M059J (cell line): ENCODE measurements at regions not wholly inside any gene's neighbourhood (a gene's known extent, or its start where the extent isn't known, plus 50 kb on each side); places are given as distances from the start of the nearest gene placed in this dataset.

ENCODE experiments used
- DNase-seq: peaks from one replicate; pipeline ENCODE4 v3.0.0-alpha.2; 2012; ENCODE audit warnings: low read depth

DNA sequence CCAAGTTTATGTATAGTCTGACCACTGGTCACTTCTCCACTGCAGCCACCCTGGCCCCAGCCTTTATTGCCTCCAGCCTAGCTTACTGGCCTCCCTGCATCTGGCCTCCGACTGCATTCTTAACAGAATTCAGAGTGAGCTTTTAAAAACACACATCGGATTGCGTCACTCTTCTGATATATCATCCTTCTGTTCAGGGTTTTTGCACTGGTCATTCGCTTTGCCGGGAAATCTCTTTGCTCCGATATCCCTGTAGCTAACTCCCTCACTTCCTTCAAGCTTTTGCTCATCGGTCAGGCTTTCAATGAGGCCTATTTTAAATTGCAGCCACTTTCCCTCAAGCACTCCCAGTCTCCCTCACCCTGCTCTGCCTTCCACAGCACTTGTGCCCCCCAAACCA, 101.6 kb upstream of the DLX2 start:
- DNase-seq: no peak

DNA sequence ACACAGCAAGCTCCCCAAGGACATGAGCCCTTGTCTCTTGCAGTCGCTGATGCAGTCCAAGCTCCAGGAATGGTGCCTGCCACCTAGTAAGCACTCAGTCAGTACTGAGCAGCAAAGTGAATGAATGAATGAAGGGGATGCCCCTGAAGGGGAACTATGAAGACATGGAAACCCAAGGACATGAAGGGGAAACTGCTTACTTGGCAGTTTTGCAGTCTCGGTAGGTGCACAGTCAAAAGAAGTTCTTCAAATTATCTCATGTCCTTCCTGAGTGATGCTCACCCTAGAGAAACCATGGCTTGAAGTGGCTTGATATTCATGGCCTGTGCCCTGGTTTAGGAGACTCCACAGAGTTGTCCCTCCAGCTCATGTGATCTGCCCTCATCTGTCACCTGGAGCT, 102.1 kb upstream of the DLX2 start:
- DNase-seq: no peak

DNA sequence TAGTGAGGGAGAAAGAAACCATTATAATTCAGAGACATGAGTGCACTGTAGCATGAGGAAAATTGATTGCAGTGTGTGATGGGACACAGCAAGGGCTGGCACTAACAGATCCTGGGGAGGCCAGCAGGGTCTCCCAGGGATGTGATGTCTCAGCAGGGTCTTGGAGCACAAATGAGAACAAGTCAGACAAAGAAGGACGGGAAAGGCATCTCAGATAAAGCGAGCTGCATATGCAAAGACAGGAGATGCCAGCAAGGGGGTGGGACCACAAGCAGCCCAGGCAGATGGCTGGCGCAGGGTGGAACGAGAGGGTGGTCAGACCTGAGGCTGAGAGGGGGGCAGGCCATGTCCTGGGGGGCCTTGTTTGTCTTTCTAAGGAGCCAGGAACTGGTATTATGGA, 102.6 kb upstream of the DLX2 start:
- DNase-seq: no peak

DNA sequence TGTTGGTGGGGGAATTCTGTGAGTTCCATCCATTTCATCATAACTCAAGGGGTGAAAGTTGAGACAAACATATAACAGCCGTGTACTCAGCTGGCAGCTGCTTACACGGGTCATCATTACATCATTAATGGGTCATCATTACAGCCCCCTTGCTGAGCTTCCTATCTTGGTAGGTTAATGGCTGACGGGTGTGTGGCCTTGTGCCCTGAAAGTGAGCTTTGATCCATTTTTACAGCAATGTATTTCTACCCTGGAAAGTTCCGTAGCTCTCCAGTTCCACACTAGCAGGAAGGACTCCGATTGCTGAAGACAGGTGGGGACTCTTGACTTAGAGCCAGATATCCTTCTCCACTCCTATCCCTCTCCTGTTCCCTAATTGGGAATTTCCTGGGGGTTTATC, 105.2 kb upstream of the DLX2 start:
- no peak for DNase-seq

DNA sequence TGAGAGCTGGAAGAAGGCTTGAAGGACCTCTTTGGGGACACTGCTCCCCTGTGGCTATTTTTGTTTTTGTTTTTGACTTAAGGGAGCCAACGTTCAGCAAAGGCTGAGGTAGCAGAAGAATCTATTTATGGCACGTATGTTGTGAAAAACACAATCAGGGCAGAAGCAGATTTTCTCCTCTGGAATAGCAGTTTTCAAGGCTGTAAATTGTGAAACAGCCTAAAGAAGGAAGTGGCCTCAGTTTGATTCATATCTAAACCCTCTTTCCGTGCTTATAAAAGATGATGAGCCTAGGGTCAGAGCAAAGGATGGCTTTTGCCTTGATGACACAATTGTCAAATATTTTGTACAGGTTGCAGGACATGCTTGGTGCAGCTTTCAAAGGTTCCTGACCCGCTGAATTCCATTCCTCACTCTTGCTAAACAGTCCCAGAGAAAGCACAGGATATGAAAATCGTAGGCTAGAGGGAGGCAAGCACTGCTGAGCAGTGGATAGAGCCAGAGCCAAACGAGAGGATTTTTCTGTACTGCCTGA, 106.2 kb upstream of the DLX2 start:
- peak; percentile 86 for DNase-seq

DNA sequence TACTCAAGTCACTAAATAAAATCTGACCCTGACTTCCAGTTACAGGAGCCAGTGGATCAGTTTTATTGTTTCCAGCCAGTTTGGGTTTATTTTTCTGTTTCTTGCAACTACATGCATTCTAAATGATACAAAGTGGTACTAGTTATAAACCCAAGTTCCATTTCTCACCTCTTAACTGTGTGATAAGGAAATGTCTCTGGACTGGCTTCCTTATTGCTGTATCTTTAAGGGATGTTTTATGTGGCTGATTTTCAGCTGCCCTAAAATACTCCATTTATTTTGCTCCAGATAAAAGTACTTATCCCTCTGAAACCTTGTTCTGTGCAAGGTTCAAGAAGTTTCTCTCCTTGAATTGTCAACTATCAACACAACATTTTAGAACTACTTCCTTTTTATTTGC, 107.9 kb upstream of the DLX2 start:
- DNase-seq: no peak

DNA sequence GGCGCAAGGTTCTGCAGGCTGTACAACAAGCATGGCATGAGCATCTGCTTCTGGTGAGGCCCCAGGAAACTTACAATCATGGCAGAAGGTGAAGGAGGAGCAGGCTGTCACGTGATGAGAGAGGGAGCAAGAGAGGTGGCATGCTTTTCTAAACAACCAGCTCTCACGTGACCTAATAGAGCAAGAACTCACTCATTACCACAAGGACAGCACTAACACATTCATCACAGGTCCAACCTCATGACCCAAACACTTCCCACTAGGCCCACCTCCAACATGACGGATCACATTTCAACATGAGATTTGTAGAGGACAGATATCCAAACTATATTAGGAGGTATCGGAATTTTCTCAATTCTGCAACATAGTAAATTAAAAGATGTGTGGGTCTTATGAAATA, 108.8 kb upstream of the DLX2 start:
- peak; percentile 72 for DNase-seq

DNA sequence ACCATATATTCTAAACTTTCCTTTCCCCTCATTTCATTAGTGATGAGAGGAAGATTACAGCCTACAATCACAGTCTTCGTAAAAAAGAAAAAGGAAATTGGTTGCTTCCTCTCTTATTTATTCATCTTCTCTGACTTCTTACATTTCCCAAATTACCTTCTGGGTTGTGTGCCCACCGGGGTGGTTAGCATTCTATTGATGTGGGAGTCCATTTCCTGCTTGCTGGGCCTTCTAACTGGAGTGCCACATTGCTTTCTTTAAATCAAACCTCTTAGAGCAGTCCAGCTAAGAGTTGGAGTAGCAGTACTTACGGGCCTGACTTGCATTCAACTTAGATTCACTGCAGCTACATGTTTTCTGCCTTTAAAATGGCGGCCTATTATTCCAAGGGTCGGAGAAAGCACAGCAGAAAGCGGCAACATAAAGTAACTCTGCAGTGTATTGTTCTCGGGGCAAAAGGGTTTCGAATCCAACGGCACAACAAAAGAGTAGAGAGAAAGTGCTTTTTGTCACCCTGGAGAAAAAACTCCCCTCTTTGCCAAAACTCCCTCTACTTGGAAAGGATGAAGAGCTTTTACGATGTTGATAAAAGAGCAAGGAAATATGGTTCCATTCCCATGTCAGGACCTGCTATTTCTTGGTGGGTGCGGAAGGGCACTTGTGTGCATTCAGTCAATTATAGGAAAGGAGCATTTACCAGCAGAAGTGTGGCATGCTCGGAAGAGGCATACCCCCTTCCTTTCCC, 110.6 kb upstream of the DLX2 start:
- DNase-seq: no peak

DNA sequence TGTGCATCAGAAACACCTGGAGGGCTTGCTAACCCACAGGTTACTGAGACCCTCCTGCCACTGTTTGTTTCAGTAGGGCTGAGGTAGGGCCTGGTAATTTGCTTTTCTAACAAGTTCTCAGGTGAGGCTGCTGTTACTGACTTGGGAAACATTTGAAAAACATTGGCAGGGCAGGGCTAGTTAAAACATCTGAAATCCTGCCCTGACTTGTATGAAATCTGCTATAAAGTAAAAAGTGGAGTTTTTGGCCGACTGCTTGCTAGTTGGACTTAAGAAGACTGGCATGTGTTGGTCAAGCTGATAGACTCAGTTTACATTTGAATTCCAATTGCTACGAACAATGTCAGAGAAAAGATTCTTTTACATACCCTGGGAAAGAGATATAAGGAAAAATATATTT, 111.6 kb upstream of the DLX2 start:
- DNase-seq: no peak

DNA sequence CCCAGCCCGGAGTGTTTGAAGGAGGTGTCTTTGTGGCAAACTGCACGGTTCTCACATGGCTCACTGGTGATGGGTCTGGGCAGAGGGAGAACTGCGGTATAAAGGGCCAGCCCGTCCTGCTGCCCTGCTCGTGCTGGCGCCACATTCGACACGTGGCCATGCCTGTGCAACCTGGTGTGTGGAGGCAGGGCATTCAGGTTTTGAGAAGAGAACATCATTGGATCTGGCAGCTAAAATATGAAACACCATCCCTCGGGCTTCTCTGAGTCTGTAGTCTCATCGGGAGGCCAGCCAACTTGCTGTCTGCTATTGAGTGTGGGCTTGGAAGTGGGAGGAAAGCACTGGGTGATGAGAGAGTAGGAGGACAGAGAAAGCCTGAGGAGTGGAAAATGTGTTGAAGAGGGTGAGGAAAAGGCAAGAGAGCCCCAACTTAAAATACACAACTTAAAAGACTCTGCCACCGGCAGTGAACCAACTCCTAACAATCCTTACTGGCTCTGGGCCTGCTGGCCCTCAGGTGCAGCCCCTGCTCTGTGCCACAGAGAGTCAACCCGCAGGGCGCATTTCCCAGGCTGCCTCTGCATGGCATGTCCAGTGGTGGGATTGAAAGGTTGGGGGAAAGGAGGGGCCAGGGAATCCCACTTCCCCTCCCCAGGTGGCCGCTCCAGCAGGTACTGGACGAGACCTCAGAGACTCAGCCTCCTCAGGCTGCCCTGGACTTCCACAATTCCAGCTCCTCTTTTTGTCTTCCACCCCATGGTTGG, 112.7 kb upstream of the DLX2 start:
- DNase-seq: peak; percentile 23

DNA sequence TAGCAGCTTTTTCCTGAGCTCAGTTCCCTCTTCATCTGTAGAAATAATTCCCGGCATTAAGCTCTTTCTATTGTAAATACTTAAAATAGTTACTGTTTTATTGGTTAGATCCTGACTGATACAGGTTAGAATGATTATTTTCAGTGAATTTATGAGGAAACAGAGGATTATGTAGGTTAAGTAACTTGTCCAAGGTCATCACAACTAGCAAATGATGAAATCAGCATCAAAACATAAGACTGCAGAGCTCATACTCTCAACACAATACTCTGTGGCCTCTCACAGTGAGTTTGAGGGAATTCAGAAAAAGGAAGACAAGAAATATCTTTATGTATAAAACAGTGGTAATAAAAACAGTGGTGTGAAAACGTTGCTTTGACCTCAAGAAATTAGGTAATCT, 113.2 kb upstream of the DLX2 start:
- peak; percentile 34 for DNase-seq

DNA sequence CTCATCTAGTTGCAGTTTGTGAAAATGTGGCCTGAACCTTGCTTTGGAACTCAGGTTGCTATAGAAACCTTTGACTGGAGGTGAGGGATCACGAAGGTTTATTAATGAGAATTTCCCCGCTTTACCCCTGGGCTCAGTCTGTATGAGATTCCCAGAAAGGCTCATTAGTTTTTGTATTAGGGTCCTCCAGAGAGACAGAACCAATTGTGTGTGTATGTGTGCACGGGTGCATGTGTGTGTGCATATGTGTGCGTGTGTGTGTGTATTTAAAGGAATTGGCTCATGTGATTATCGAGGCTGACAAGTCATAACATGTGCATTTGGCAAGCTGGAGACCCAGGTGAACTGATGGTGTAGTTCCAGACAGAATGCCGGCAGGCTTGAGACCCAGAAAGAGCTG, 113.8 kb upstream of the DLX2 start:
- no peak for DNase-seq

DNA sequence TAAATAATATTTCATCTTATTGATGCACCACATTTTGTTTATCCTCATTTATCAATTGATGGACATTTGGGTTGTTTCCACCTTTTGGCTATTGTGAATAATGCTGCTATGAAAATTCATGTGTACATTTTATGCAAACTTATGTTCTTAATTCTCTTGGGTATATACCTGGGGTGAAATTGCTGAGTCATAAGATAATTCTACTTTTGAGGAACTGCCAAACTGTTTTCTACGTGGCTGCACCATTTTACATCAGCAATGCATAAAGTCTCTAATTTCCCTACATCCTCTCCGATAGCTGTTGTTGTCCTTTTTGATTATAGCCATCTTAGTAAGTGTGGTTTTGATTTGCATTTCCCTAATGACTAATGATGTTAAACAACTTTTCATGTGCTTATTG, 116.5 kb upstream of the DLX2 start:
- no peak for DNase-seq

DNA sequence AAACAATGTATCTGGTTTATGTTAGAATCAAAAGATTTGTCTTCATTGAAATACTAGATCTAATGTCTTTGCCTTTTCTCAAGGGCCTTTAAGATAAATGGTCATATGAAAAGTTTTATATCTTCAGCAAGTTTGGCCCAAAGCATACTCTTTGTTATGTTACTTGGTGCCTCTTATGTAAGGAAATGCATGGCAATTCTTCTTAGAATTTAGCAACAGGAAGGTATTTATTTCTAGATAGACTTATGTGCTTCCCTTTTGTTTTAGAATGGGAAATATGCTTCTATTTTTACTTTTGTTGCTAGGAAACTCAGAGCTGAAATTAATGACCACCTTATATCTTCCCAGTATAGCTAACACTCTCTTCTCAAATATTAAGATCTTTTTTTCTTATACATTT, 117.4 kb upstream of the DLX2 start:
- DNase-seq: no peak

DNA sequence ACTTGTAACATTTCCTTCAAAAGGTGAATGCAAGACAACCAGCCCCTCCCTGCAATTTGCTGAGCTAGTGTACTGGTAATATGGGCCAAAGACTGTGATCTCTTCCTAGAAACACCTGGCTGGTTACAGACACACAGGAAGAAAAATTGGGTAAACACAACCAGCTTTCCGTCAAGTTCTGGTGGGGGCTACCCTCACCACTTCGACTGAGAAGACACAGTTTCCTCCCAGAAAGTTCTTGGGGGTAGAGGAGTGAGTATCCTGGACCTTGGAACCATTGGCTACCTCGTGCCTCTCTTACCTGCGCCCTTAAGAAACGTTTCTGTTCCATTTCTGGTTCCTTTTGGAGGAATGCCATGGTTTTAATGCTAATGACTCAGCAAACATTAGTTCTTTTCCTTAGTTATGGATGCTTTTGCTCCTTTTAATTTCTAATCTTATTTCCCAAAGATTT, 120.9 kb upstream of the DLX2 start:
- no peak for DNase-seq

DNA sequence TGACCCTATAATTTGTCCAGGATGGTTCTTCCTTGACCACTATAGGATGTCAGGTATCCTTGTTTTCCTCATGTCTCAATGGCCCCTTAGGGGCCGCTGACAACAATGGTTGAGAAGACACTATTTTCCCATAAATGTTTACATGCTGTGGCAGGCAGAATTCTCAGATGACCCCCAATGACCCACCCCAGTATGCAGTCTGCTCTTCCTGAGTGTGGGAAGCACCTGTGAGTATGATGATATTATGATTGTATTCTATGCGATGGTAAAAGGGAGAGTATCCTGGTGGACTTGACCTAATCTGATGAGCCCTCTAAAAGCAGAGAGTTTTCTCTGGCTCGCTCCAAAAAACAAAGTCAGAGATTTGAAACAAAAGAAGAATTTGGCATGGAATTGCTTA, 123.1 kb upstream of the DLX2 start:
- no peak for DNase-seq

DNA sequence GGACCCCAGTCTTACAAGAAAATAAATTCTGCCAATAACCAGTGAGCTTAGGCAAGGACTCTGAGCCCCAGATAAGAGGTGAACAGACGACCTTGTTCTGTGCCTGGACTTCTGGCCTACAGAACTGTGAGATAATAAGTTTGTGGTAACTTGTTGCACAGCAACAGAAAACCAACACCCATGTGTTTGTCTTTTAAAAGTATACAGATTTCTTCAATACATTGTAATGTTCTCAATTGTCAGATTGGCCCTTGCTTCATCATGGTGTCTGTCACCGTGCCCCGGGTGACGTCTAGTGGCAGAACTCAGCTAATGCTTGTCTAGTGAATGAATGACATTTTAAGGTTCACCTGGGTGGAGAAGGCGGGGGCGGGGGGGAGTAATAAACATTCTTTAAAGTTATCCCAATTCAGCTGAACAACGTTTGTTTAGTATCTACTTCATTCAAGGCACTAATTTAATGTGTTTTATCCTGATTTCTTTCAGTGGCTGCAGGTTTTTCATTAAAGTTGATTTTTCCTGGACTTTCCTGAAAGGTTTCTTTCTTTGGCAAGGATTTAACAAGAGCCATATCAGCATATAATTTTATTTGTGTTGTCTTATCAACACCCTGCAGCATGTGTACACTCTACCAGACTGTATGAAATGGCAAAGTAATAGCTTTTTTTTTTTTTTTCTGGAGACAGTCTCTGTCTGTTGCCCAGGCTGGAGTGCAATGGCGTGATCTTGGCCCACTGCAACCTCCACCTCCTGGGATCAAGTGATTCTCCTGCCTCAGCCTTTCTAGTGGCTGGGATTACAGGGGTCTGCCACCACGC, 123.8 kb upstream of the DLX2 start:
- no peak for DNase-seq

DNA sequence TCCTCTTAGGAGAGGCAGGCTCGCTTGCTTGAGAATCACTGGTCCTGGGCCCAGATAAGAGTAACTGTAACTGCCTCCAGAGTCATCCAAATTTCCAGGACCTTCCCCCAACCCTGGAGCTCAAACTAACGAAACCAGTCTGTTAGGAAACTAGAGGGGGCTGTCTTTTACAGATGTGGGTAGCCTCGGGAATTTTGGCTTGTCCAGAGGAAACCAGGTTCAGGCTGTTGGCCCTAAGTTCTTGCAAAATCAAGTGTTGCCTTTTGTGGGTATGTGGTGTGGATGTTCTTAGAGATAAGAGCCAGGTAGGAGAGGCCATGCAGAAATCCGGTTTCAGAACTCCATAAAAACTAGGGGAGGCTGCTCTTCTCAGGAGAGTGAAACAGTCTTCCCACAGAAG, 125.0 kb upstream of the DLX2 start:
- DNase-seq: no peak

DNA sequence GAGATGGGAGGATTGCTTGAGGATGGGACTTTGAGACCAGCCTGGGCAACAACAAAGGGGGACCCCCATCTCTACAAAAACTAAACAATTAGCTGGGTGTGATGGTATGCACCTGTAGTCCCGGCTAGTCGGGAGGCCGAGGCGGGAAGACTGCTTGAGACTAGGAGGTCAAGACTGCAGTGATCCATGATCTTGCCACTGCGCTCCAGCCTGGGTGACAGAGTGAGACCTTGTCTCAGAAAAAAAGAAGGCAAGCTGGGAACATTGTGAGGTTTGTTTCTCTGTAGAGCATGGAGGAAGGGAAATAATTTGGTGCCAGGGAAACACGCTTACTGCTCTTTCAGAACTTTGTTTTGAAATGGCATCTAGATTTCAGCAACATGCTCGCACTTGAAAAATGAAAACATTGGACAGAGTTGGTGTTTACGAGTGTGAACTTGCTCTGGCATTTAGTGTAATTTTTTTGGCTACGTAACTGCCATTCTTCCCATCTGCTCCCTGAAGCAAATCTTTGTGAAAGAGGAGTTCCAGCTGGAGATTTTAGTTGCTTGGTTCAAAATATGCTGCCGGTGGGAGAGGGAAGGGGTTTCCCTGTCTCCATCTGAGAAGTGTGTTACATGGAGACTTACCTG, 125.6 kb upstream of the DLX2 start:
- no peak for DNase-seq

DNA sequence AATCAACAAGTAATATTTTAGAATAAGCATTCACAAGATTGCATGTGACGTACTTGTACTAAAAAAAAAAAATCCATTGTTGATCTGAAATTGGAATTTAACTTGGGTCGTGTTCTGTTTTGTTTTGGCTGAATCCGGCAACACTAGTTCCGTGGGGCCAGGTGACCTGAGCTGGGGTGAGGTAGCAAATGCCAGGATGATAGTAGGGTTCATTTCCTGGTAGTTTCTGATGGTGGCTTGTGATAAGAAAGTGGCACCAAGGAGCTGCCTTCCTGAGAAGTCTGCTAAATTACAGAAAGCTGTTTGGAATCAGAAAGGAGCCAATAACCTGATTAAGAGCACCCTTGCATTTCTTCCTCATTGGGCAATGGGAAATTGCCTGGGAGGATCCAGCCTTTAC, 126.4 kb upstream of the DLX2 start:
- no peak for DNase-seq

DNA sequence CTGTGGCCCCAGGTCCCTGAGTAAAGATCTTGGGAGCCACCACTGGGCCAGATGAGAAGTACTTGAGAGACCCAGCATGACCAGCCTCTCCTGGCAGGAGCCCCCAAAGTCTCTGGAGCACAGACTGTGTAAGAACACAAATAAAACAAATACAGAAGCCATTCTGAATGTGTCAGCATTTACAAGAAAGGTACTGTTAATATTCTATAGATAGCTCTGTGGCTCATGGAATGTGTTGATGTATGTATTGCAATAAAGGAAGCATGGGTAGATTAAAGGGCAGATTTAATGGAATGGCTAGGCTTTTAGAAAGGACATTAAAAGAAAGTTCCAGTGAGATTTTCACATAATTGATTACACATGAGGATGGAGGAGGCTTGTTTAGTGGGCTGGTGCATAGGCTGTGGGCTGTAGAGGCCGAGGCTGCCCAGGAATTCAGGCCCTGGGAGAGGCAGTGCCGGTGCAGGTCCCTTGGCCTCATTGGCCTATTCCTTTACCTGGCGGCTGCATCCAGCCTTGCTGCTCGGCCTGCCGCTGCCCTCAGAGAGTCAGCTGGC, 127.7 kb upstream of the DLX2 start:
- no peak for DNase-seq
